Uterus (tissue), 3 donors: ENCODE measurements at regions not wholly inside any gene's neighbourhood (a gene's known extent, or its start where the extent isn't known, plus 50 kb on each side); places are given as distances from the start of the nearest gene placed in this dataset.

Source experiments
- DNase-seq, 2 donors: peaks; one replicate each; pipeline ENCODE4 v3.0.0-alpha.2; 2019 to 2020
- H3K27ac ChIP-seq, 2 donors: fragments of 200-600 bp; sonication (generic); 1 replicate in 1 of 2; 2 replicates in 1 of 2; pipeline ENCODE4 v1.5.1; 2016 to 2018
- H3K27me3 ChIP-seq, 2 donors: fragments of 200-600 bp; sonication (generic); one replicate each; pipeline ENCODE4 v1.5.1; 2018 to 2019; ENCODE audit warnings: control low read depth in 1 of 2
- H3K36me3 ChIP-seq, 2 donors: fragments of 200-600 bp; sonication (generic); one replicate each; pipeline ENCODE4 v1.5.1; 2019; ENCODE audit warnings: control low read depth in 1 of 2
- H3K4me1 ChIP-seq, 2 donors: fragments of 200-600 bp; sonication (generic); one replicate each; pipeline ENCODE4 v1.5.1; 2018 to 2019; ENCODE audit warnings: control low read depth in 1 of 2
- H3K4me3 ChIP-seq, 2 donors: fragments of 200-600 bp; sonication (generic); 1 replicate in 1 of 2; 2 replicates in 1 of 2; pipeline ENCODE4 v1.5.1; 2018 to 2019; ENCODE audit warnings: mild to moderate bottlenecking in 1 of 2
- H3K9me3 ChIP-seq, 2 donors: fragments of 200-600 bp; sonication (generic); one replicate each; pipeline ENCODE4 v1.5.1; 2019; ENCODE audit warnings: control low read depth in 1 of 2
- CTCF ChIP-seq, 4 experiments: fragments of 200-600 bp in 2 of 4; fragments of 450-650 bp in 2 of 4; sonication (generic) in 2 of 4; IDR thresholded peaks; one replicate each; pipeline ENCODE4 v1.5.1; 2016 to 2019; ENCODE audit warnings: antibody characterized with exemption in 4 of 4, mild to moderate bottlenecking in 2 of 4, moderate library complexity in 1 of 4
- POLR2A ChIP-seq, 2 donors: fragments of 450-650 bp; IDR thresholded peaks; one replicate each; pipeline ENCODE4 v1.6.1; 2016; ENCODE audit warnings: antibody characterized with exemption in 2 of 2, mild to moderate bottlenecking in 1 of 2, moderate library complexity in 1 of 2
- intact Hi-C: fragments of 100-400 bp; cut with DNase I; formaldehyde crosslinking; loops from one replicate; pipeline ENCODE4 v1.15.1; 2023; ENCODE audit warnings: low total_unique reads
- donor health status: DM: yes; HTN: yes; CAD: no.

DNA sequence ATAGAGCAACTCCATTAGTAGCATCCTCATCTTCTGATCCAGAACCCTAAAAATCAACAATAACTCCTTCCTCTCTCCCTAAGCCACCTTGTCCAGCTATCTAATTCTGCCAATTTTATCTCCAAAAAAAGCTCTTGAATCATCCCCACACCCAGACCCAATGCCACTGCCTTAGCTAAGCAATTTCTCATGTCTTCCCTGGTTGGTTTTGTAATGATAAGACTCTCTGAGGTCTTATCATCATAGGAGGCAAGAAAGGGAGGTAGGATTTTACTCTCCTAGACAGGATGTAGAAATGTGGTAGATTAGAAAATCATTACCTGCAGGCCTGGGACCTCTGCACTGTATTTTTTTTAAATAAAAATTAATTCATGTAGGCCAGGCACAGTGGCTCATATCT, 283.5 kb upstream of the NEBL start:
- intact Hi-C loops = no loop called here
- Histone ChIP-seq H3K4me1 (no peaks in the 10 kb centered on the region), H3K9me3 (no peaks in the 10 kb centered on the region), H3K36me3 (no peaks in the 10 kb centered on the region), H3K27me3 (no peaks in the 10 kb centered on the region), H3K27ac (no peak overlapping the region), H3K4me3 (no peak overlapping the region)
- no peak for TF ChIP-seq CTCF (IDR thresholded peaks at IDR 0.05)
- no peak for TF ChIP-seq POLR2A (IDR thresholded peaks at IDR 0.05)
- DNase-seq = no peak

DNA sequence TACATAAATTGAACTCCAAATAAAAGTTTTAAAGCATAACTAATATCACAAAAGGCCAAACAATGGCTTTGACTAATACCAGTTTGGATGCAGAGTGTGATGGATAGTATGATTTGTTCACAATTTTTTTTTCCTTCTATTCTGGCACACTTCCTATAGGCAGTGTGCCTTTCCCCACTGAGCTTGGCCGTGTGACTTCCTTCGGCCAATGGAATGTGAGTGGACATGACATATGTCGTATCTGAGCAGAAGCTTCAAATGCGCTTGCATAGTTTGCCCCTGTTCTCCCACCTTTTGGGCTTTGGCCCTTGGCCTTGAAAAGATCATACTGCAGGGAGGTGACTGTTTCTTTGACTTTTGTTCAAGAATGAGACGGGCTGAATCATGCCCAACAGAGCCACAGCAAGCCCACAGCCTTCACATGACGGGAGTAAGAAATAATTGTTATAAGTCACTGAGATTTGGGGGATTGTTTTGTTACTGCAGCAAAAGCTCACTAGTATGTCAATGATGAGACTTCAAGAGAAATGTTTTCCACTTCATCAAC, 279.9 kb upstream of the NEBL start:
- Histone ChIP-seq H3K4me1 (no peaks in the 10 kb centered on the region), H3K27ac (no peak overlapping the region), H3K9me3 (no peaks in the 10 kb centered on the region), H3K36me3 (no peaks in the 10 kb centered on the region), H3K4me3 (no peak overlapping the region), H3K27me3 (no peaks in the 10 kb centered on the region)
- DNase-seq = no peak
- intact Hi-C loops = no loop called here
- TF ChIP-seq CTCF (IDR thresholded peaks at IDR 0.05) (no peak), POLR2A (IDR thresholded peaks at IDR 0.05) (no peak)

DNA sequence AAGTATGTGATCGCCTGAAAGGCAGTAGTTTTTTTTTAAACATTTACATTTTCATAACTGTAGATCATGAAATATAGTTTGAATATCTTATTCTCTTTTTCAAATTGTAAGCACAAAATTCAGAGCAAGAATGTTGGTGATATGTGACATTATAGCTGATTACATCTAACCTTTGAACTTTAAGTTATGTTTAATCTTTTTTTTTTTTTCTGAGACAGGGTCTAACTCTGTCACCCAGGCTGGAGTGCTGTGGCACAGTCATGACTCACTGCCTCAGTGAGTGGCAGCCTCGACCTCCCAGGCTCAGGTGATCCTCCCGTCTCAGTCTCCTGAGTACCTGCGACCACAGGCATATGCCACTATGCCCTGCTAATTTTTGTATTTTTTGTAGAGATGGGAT, 278.7 kb upstream of the NEBL start:
- Histone ChIP-seq H3K27me3 (no peaks in the 10 kb centered on the region), H3K27ac (no peak overlapping the region), H3K9me3 (no peaks in the 10 kb centered on the region), H3K4me1 (no peaks in the 10 kb centered on the region), H3K4me3 (no peak overlapping the region), H3K36me3 (no peaks in the 10 kb centered on the region)
- DNase-seq = no peak
- TF ChIP-seq POLR2A (IDR thresholded peaks at IDR 0.05) = no peak
- TF ChIP-seq CTCF (IDR thresholded peaks at IDR 0.05) = no peak
- intact Hi-C loops = no loop called here

DNA sequence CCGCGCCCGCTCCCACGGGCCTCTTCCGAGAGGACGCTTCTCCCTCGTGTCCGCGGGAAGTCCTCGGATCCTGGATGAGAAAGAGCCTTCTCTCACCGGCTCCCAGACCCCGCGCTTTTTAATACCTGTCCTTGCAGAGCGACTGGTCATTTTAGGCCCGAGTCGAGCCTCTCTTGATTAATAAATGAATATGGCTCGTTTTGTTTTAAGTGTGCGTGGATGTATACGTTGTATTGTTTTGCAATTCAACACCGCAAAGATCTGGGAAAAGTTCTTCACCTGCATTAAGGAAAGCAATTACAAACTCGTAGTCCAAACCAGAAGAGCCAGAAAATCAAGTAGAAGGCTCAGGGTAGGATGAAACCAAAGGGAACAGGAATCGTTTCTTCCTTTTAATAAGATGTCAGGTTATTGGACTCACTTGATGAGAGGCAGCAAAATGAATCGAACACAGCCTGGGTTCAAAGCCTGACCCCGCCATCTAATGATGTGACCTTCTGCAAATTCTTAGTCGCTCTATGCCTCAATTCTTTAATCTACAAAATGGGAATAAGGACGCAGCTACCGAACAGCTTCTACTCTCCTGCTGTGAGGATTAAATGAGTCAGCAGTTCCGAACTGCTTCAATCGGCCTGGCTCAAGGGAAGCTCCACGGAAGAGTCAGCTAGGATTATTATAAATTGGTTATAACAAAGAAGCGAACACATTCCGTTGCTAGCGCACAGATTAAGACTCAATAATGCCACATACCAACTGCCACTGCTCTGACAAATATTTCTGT, 277.8 kb upstream of the NEBL start:
- TF ChIP-seq CTCF (IDR thresholded peaks at IDR 0.05) (no peak), POLR2A (IDR thresholded peaks at IDR 0.05) (no peak)
- Histone ChIP-seq H3K27me3 (no peaks in the 10 kb centered on the region), H3K9me3 (no peaks in the 10 kb centered on the region), H3K4me1 (no peaks in the 10 kb centered on the region), H3K4me3 (peak overlapping the region in 1 of 2 donors; percentile 36), H3K36me3 (no peaks in the 10 kb centered on the region), H3K27ac (no peak overlapping the region)
- DNase-seq = no peak
- intact Hi-C loops = no loop called here

DNA sequence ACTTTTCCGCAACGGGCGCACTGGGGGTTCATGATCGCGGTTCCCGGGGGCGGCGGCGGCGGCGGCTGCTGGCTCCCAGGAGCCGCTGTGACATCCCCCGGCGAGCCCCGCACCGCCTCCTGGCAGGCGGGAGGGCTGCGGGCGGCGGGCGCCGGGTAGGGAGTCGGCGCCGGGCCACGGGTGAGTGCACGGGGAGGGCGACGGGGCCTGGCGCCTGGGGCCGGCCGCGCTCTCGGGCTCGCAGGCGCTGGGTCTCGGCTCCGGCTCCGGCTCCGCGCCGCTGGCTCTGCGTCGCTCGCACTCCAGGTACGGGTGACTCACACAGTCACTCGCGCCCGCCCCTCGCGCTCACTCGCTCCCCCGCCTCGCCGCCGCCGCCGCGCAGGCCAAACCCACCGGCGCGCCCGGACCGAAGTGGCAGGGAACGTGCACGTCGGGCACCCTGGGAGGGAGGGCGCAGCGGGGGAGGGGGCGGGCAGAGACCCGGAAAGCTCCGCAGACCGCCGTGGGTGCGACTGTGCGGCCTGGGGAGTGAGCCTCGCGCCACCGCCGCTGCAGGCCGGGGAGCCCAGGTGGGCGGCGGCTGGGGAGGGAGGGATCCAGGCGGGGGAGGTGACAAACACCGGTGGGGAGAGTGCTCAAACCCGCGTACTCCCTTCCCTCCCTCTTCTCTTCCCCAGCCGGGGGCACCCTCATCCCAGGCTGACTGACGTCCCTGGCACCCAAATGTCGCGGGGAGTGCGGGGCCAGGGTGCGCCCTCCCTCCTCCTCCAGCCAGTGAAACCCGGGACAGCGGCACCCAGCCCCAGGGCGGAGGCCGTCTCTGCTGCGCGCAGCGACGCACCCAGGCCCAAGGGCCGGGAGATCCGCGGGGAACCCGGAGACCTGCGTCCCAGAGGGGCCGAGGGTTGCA, 276.9 kb upstream of the NEBL start:
- Histone ChIP-seq H3K4me3 (peak overlapping the region; percentile 20 to 36), H3K4me1 (no peaks in the 10 kb centered on the region), H3K9me3 (no peaks in the 10 kb centered on the region), H3K36me3 (no peaks in the 10 kb centered on the region), H3K27me3 (no peaks in the 10 kb centered on the region), H3K27ac (no peak overlapping the region)
- TF ChIP-seq CTCF (IDR thresholded peaks at IDR 0.05) = no peak
- TF ChIP-seq POLR2A (IDR thresholded peaks at IDR 0.05) = no peak
- intact Hi-C loops = no loop called here
- peak in 1 of 2 donors; percentile 16 for DNase-seq
